Nephron progenitor cell (in vitro differentiated cells): ENCODE measurements at regions not wholly inside any gene's neighbourhood (a gene's known extent, or its start where the extent isn't known, plus 50 kb on each side); places are given as distances from the start of the nearest gene placed in this dataset.

Experiments used
- DNase-seq: peaks from one replicate; pipeline ENCODE4 v3.0.0; 2021
- H3K27ac Mint-ChIP-seq: 2 replicates; pipeline ENCODE4 v1.8.0; 2021; ENCODE audit warnings: mild to moderate bottlenecking, moderate library complexity, mixed read lengths
- H3K27me3 Mint-ChIP-seq: 2 replicates; pipeline ENCODE4 v1.8.0; 2021; ENCODE audit warnings: mild to moderate bottlenecking, low read depth, mixed read lengths; ENCODE audit not compliant: poor library complexity
- H3K36me3 Mint-ChIP-seq: 2 replicates; pipeline ENCODE4 v1.8.0; 2021; ENCODE audit warnings: low read depth, mixed read lengths
- H3K4me1 Mint-ChIP-seq: 2 replicates; pipeline ENCODE4 v1.8.0; 2021; ENCODE audit warnings: mixed read lengths
- H3K4me3 Mint-ChIP-seq: 2 replicates; pipeline ENCODE4 v1.8.0; 2021; ENCODE audit warnings: mild to moderate bottlenecking, moderate library complexity, mixed read lengths
- H3K9me3 Mint-ChIP-seq: 2 replicates; pipeline ENCODE4 v1.8.0; 2021; ENCODE audit warnings: mild to moderate bottlenecking, moderate library complexity, mixed read lengths
- CTCF ChIP-seq: fragments of 200-600 bp; sonication (generic); IDR thresholded peaks from 2 replicates; pipeline ENCODE4 v1.5.0; 2021; ENCODE audit warnings: antibody characterized with exemption

DNA sequence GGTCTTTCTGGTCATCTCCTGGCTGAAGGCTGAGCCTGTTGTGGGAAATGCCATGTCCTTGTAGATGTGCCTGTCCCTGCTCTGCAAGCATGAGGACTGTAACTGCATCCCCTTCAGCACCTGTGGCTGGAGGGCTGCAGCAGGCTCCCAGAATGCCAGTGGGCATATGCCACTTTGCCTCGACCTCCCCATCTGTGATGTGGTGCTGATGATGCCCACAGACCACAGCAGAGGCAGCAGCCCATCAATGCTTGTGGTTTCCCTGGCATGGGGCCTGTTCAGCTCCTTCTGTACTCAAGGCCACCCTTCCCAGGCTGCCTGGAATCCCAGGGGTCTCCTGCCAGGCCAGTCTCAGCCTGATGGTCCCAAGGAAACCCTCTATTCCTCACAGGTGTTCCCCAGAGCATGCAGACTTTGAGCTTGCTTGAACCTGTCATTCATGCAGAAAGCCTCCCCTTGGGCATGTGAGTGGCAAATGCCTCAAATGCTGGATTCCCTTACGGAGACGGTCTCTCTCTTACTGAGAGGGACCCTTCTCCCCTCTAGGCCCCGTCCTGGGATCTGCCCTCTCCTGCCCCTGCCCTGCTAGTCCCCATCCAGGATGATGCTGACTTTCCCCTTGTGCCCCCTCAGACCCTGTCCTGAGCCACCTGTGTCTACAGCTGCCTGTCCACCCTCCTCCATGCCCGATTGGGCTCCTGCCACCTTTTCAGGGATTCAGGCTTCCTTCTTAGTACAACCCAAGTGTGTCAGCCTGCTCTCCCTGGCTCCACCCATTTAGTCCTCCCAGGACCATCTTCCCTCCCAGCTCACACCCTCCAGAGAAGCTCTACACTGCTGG, 50.9 kb upstream of the ANTXRL start:
- H3K4me1 Mint-ChIP-seq = no peaks in the 10 kb centered on the region
- DNase-seq = no peak
- peaks cover 16% of the 10 kb centered on the region for H3K27me3 Mint-ChIP-seq
- H3K9me3 Mint-ChIP-seq = no peaks in the 10 kb centered on the region
- no peak for TF ChIP-seq CTCF
- H3K36me3 Mint-ChIP-seq = no peaks in the 10 kb centered on the region
- H3K27ac Mint-ChIP-seq = no peak overlapping the region
- no peak overlapping the region for H3K4me3 Mint-ChIP-seq

- no peak for TF ChIP-seq CTCF
- Mint-ChIP-seq H3K36me3 (no peaks in the 10 kb centered on the region), H3K9me3 (peaks cover 5% of the 10 kb centered on the region), H3K4me1 (no peaks in the 10 kb centered on the region), H3K4me3 (no peak overlapping the region), H3K27me3 (peaks cover 16% of the 10 kb centered on the region), H3K27ac (no peak overlapping the region)
- no peak for DNase-seq
Observed at GRCh38 chr10:46236546-46236887, 50.3 kb upstream of the ANTXRL start.

DNA sequence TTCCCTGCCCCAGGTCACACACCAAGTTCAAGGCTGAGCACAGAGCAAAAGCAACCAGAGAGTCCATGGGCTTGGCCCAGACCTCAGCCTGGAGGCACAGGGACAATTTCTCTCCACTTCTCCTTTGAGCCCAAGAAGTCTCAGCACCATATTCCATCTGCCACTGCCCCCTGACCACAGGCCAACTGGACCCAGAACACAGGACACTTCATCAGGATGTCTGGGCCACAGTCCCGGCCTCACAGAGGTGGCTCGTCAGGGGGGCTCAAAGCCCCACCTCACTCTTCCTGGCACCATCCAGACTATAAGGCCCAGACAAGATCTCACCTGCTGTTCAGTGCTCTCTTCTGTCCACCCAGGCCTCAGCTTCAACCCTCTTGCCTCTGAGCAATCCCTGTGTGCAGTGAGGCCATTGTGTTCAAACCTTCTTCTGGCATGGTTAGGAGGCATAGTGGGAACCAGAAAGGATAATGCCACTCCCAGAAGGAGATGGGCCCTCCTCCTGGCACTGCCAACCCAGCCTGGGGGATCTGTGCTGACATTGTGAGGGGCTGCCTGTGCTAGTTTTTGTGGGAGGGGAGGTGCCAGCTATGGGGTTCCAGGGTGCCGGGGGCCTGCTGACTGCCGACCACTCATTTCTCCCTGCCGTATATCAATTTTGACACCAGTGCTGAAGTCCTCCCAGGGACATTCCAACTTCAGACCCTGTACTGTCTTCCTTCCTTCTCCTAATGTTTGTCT, 49.7 kb upstream of the ANTXRL start:
- Mint-ChIP-seq H3K4me1 (no peaks in the 10 kb centered on the region), H3K4me3 (no peak overlapping the region), H3K9me3 (peaks cover 11% of the 10 kb centered on the region), H3K27me3 (peaks cover 12% of the 10 kb centered on the region), H3K36me3 (no peaks in the 10 kb centered on the region), H3K27ac (no peak overlapping the region)
- no peak for TF ChIP-seq CTCF
- no peak for DNase-seq
